Endodermal cell (in vitro differentiated cells): ENCODE measurements at regions not wholly inside any gene's neighbourhood (a gene's known extent, or its start where the extent isn't known, plus 50 kb on each side); places are given as distances from the start of the nearest gene placed in this dataset.

Source experiments
- DNase-seq: peaks from one replicate; pipeline ENCODE4 v3.0.0-alpha.2; 2017
- H3K27ac ChIP-seq: 2 replicates; pipeline ENCODE4 v1.5.1; 2013; ENCODE audit warnings: mild to moderate bottlenecking, low read depth, low read length, moderate library complexity
- H3K27me3 ChIP-seq: 2 replicates; pipeline ENCODE4 v1.6.1; 2013; ENCODE audit warnings: mild to moderate bottlenecking, low read length, moderate library complexity; ENCODE audit not compliant: insufficient read depth, control insufficient read depth, poor library complexity, severe bottlenecking
- H3K36me3 ChIP-seq: 2 replicates; pipeline ENCODE4 v1.7.0; 2013; ENCODE audit warnings: mild to moderate bottlenecking, low read length, moderate library complexity; ENCODE audit not compliant: control insufficient read depth, insufficient read depth
- H3K4me1 ChIP-seq: one replicate; pipeline ENCODE4 v1.7.0; 2013; ENCODE audit warnings: low read length; ENCODE audit not compliant: control insufficient read depth, insufficient read depth
- H3K4me3 ChIP-seq: 2 replicates; pipeline ENCODE4 v1.5.1; 2013; ENCODE audit warnings: mild to moderate bottlenecking, low read length, moderate library complexity
- H3K9ac ChIP-seq: 2 replicates; pipeline ENCODE4 v1.6.1; 2013; ENCODE audit warnings: mild to moderate bottlenecking, low read length, moderate library complexity; ENCODE audit not compliant: poor library complexity, severe bottlenecking; ENCODE audit errors: extremely low read depth
- H3K9me3 ChIP-seq: 2 replicates; pipeline ENCODE4 v1.6.1; 2013; ENCODE audit warnings: mild to moderate bottlenecking, low read length, moderate library complexity; ENCODE audit not compliant: control insufficient read depth
- H3K27ac Mint-ChIP-seq: 2 replicates; pipeline ENCODE4 v1.8.0; 2020; ENCODE audit warnings: mixed read lengths
- H3K27me3 Mint-ChIP-seq: 2 replicates; pipeline ENCODE4 v1.8.0; 2021; ENCODE audit warnings: mild to moderate bottlenecking, mixed read lengths; ENCODE audit not compliant: insufficient read depth
- H3K36me3 Mint-ChIP-seq: 2 replicates; pipeline ENCODE4 v1.8.0; 2020; ENCODE audit warnings: low read depth, mixed read lengths
- H3K4me1 Mint-ChIP-seq: 2 replicates; pipeline ENCODE4 v1.8.0; 2020; ENCODE audit warnings: mixed read lengths
- H3K4me3 Mint-ChIP-seq: 2 replicates; pipeline ENCODE4 v1.8.0; 2020; ENCODE audit warnings: mild to moderate bottlenecking, moderate library complexity, mixed read lengths
- H3K9me3 Mint-ChIP-seq: 2 replicates; pipeline ENCODE4 v1.8.0; 2020; ENCODE audit warnings: mild to moderate bottlenecking, mixed read lengths
- WGBS, 2 experiments: methylation state at CpG; one replicate each; pipeline versions ENCODE4 v1.1.5 to v1.1.7; 2013; ENCODE audit warnings: missing lambda C conversion rate in 2 of 2, mixed read lengths in 1 of 2; ENCODE audit not compliant: insufficient coverage in 1 of 2, insufficient read length in 1 of 2; 5-methylcytosine and 5-hydroxymethylcytosine counted together
- TF ChIP-seq, protein P1 (sequence below): fragments of 200-600 bp; sonication (generic); conservative IDR thresholded peaks from 2 replicates; pipeline ENCODE4 v1.5.0; 2021; ENCODE audit warnings: antibody characterized with exemption, mild to moderate bottlenecking

DNA sequence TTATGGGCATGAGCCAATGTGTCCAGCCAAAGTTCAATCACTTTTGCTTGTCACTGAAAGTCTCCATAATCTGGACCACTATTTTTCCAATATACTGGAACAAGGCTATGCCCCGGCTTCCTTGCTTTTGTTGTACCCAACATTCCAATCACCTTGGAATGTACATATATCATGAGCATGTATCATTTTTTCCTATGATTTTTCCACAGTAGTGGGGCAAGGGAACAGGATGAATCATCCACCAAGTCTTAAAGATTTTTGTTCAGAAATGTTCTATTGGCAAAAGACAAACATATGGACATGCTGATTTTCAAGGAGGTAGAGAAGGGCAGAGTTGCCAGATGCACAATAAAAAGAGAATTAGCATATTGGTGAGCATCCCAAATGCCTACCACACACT lies 548.1 kb upstream of the INTU start:
- Mint-ChIP-seq H3K27me3 (no peaks in the 10 kb centered on the region), H3K36me3 (peaks cover 10% of the 10 kb centered on the region), H3K9me3 (peaks cover 37% of the 10 kb centered on the region), H3K4me1 (no peaks in the 10 kb centered on the region), H3K27ac (no peak overlapping the region), H3K4me3 (no peak overlapping the region)
- Histone ChIP-seq H3K4me3 (no peak overlapping the region), H3K9ac (no peak overlapping the region), H3K36me3 (no peaks in the 10 kb centered on the region), H3K27ac (no peak overlapping the region), H3K9me3 (peaks cover 19% of the 10 kb centered on the region), H3K27me3 (no peaks in the 10 kb centered on the region), H3K4me1 (no peaks in the 10 kb centered on the region)
- DNase-seq: no peak
- 93% methylated on average over 1 of the region's 1 CpG; no CpG with 5 or more reads in 1 of the 2 experiments for WGBS, 2 experiments
- TF ChIP-seq, protein P1, sequence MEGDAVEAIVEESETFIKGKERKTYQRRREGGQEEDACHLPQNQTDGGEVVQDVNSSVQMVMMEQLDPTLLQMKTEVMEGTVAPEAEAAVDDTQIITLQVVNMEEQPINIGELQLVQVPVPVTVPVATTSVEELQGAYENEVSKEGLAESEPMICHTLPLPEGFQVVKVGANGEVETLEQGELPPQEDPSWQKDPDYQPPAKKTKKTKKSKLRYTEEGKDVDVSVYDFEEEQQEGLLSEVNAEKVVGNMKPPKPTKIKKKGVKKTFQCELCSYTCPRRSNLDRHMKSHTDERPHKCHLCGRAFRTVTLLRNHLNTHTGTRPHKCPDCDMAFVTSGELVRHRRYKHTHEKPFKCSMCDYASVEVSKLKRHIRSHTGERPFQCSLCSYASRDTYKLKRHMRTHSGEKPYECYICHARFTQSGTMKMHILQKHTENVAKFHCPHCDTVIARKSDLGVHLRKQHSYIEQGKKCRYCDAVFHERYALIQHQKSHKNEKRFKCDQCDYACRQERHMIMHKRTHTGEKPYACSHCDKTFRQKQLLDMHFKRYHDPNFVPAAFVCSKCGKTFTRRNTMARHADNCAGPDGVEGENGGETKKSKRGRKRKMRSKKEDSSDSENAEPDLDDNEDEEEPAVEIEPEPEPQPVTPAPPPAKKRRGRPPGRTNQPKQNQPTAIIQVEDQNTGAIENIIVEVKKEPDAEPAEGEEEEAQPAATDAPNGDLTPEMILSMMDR: no peak

DNA sequence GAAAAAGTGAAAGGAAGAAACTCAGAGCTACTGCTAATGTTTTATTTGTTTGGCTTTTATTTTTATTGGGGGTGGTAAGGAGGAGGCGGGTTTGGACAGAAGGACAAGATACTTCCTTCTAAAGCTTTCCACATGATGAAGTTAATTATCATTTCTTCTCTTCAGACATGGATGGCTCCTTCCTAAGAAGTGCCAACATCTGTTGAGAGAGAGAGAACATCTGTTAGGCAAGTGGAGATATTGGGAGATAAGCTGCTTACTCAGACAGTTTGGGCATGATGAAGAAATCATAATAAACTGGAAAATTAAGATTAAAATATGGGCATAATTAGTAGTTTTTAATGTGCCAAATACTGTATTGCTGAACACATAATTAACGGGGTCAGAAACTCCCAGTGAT lies 535.7 kb upstream of the INTU start:
- Mint-ChIP-seq H3K4me3 (no peak overlapping the region), H3K9me3 (peaks cover 10% of the 10 kb centered on the region), H3K36me3 (no peaks in the 10 kb centered on the region), H3K27me3 (no peaks in the 10 kb centered on the region), H3K4me1 (no peaks in the 10 kb centered on the region), H3K27ac (no peak overlapping the region)
- H3K27ac ChIP-seq: no peak overlapping the region
- H3K4me3 ChIP-seq: no peak overlapping the region
- H3K9ac ChIP-seq: no peak overlapping the region
- no peaks in the 10 kb centered on the region for H3K36me3 ChIP-seq
- peaks cover 9% of the 10 kb centered on the region for H3K9me3 ChIP-seq
- WGBS, 2 experiments: 88 to 97% methylated on average over 1 to 2 of the region's 2 CpGs
- H3K4me1 ChIP-seq: no peaks in the 10 kb centered on the region
- TF ChIP-seq, protein P1: no peak
- no peak for DNase-seq
- H3K27me3 ChIP-seq: no peaks in the 10 kb centered on the region

DNA sequence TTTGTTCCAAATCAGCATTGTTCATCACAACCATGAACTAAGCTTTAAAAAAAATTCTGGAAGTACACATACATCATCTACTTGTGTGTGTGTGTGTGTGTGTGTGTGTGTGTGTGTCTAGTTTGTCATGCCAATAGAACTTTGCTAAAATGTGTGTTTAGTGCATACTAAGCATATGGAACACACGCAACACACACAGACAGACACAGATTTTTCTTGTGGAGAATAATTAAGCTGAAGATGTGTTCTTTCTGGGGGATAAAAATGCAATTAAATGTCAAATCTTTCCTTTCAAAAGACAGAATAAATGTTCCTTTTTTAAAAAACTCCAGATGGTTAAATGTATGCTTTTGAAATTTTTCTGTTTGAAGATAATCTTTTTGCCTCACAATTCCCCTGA lies 530.4 kb upstream of the INTU start:
- H3K4me1 Mint-ChIP-seq: no peaks in the 10 kb centered on the region
- Histone ChIP-seq H3K27me3 (no peaks in the 10 kb centered on the region), H3K4me3 (no peak overlapping the region), H3K4me1 (no peaks in the 10 kb centered on the region), H3K9me3 (no peaks in the 10 kb centered on the region), H3K9ac (no peak overlapping the region), H3K36me3 (no peaks in the 10 kb centered on the region), H3K27ac (no peak overlapping the region)
- no peak for DNase-seq
- H3K4me3 Mint-ChIP-seq: no peak overlapping the region
- no peak overlapping the region for H3K27ac Mint-ChIP-seq
- no peaks in the 10 kb centered on the region for H3K36me3 Mint-ChIP-seq
- H3K27me3 Mint-ChIP-seq: no peaks in the 10 kb centered on the region
- no peaks in the 10 kb centered on the region for H3K9me3 Mint-ChIP-seq
- TF ChIP-seq, protein P1: no peak
- WGBS, 2 experiments: 60% methylated on average over 1 of the region's 1 CpG; no CpG with 5 or more reads in 1 of the 2 experiments
